ENCODE measurements at regions not wholly inside any gene's neighbourhood (a gene's known extent, or its start where the extent isn't known, plus 50 kb on each side); places are given as distances from the start of the nearest gene placed in this dataset.

- DNase-seq = no peak
Measured at GRCh38 chr1:36717431-36717830, 234.7 kb upstream of the CSF3R start.

- DNase-seq = no peak
Measured at GRCh38 chr1:36715797-36716196, 233.1 kb upstream of the CSF3R start.

- no peak for DNase-seq
Measured at GRCh38 chr1:36714301-36714700, 231.6 kb upstream of the CSF3R start.

GRCh38 chr1:36711480-36711879 lies 228.8 kb upstream of the CSF3R start:
- DNase-seq = no peak

GRCh38 chr1:36710951-36711350 lies 228.2 kb upstream of the CSF3R start:
- no peak for DNase-seq

GRCh38 chr1:36709869-36710481 lies 227.3 kb upstream of the CSF3R start:
- DNase-seq = no peak

- no peak for DNase-seq
Measured at GRCh38 chr1:36708587-36708986, 225.9 kb upstream of the CSF3R start.

- DNase-seq = no peak
Measured at GRCh38 chr1:36707221-36707620, 224.5 kb upstream of the CSF3R start.

GRCh38 chr1:36706416-36706815 lies 223.7 kb upstream of the CSF3R start:
- no peak for DNase-seq

- no peak for DNase-seq
Measured at GRCh38 chr1:36705629-36706028, 222.9 kb upstream of the CSF3R start.

- peak; percentile 43 for DNase-seq
Measured at GRCh38 chr1:36703526-36704208, 221.0 kb upstream of the CSF3R start.

- no peak for DNase-seq
Measured at GRCh38 chr1:36702963-36703362, 220.2 kb upstream of the CSF3R start.

- DNase-seq = no peak
Measured at GRCh38 chr1:36699113-36699911, 216.6 kb upstream of the CSF3R start.

GRCh38 chr1:36697836-36698605 lies 215.3 kb upstream of the CSF3R start:
- DNase-seq = no peak

GRCh38 chr1:36696261-36696940 lies 213.7 kb upstream of the CSF3R start:
- no peak for DNase-seq

GRCh38 chr1:36693603-36694002 lies 210.9 kb upstream of the CSF3R start:
- DNase-seq = no peak

- DNase-seq = no peak
Measured at GRCh38 chr1:36693161-36693525, 210.4 kb upstream of the CSF3R start.

- DNase-seq = no peak
Measured at GRCh38 chr1:36692465-36693160, 209.9 kb upstream of the CSF3R start.

- no peak for DNase-seq
Measured at GRCh38 chr1:36691374-36691773, 208.7 kb upstream of the CSF3R start.

- no peak for DNase-seq
Measured at GRCh38 chr1:36689992-36690391, 207.3 kb upstream of the CSF3R start.

- DNase-seq = no peak
Measured at GRCh38 chr1:36687312-36687711, 204.6 kb upstream of the CSF3R start.

- no peak for DNase-seq
Measured at GRCh38 chr1:36675931-36676562, 193.3 kb upstream of the CSF3R start.

Measured in CD4-positive, alpha-beta T cell treated with Interleukin-10 for 1 hour (primary cell).